ENCODE measurements at regions not wholly inside any gene's neighbourhood (a gene's known extent, or its start where the extent isn't known, plus 50 kb on each side); places are given as distances from the start of the nearest gene placed in this dataset.

DNA sequence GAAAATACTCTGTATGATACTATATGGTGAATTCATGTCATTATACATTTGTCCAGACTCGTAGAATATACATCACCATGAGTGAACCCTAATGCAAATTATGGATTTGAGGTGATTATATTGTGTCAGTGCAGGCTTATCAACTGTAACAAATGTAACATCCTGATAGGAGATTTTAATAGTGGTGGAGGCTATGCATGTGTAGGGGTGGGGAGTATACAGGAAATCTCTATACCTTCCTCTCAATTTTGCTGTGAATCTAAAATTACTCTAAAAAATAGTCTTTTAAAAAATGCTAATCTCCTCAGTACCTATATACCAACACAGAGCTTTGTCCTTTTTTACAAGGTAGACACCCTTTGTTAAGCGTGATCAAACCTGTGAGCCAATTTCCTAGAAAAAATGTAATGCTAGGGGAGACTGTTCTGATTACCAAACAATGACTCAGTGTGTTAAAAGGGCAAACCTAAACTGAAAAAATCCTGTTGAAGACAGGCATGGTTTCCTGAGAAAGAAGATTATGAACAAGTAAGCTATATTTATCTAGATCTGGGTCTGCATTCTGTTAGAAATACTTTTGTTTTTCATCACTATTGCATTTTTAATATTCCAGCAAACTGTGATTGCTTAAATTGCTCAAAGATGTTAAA, 170.9 kb downstream of the DUSP6 start:
- no peak for DNase-seq

DNA sequence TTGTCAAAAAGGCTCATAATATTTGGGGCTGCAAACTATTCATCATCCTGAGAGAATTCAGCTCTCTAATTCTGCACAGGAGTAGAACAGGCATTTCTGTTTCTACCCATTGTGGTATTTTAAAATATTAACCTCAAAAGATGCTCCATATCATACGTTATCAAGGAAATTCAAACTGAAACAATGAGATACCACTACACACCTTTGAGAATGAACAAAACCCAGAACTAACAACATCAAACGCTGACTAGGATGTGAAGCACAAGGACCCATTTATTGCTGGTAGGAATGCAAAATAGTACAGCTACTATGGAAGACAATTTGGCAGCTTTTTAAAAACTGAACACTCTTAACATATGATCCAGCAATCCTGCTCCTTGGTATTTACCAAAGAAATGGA, 171.8 kb downstream of the DUSP6 start:
- DNase-seq = no peak

DNA sequence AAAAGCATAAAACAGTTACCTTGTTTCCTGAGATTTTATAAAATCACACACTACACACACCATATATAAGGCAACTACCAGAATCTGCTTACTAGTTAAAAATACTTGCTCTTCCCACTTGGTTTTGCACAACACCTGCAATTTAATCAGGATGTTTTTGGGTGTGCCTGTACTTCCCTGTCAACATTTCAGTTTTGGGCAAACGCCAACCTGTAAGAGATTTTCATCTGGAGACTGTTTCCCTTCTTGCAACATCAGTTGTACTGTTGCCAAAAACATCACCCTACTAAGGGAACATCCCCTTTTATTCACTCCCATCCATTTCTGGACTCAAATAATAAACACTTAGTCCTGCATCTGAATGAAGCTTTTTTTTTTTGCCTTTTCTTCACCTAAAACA, 172.3 kb downstream of the DUSP6 start:
- DNase-seq = peak; percentile 23

DNA sequence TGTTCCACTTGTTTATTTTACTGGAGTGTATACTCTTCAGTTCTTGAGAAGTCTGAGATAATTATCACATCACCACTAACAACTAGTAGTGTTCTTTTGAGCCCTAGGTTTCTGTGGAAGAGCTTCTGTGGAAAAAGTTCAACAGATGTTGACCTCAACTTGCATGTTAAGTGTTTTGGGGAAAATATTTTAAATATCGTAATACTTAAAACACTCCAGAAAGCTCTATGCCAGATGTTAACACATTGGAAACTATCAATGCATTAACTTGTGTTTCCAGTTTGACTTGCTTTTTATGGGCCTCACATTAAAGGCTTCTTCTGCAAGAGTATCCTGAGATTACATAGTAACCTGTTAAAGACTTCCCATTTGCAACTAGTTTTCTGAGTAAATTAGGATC, 173.1 kb downstream of the DUSP6 start:
- DNase-seq = no peak

DNA sequence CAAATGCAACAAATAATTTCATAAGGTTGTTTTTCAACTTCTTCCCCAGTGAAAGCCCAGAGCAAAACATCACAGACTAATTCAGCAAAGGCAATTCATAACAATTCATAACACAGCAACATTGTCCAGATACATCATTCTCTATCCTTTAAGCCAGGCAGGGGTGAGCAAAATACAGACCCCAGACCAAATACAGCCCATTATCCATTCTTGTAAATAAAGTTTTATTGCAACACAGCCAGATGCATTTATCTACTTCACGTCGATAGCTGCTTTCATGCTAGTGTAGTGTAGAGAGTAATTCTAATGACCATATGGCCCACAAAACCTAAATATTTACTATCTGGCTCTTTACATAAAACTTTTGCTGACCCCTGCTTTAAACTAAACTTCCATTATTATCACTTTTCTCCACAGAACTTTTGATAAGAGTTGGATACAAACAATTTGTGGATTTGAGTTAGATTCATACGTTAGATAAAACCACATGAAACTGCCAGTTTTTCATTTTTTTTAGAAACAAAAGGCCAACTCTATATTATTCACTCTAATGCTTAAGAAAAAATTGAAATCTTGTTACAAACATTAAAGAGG, 174.4 kb downstream of the DUSP6 start:
- no peak for DNase-seq

DNA sequence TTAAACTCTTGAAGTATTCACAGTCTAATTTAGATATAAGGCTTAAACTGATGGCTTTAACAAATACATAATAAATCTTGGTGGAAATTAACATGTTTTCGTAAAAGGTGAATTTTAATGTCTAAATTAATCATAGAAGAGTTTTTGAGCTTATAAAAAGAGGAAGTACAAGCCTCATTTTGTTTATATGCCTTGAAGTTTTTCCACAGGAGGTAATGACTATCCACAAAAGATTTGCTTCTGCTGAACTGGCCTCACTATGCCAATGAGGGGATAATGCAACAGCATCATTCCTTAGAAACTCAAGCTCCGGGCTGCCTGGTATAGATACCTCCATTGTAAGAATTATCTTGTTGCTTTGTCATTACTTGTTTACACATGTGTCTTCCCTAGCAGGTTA, 175.6 kb downstream of the DUSP6 start:
- DNase-seq = no peak

DNA sequence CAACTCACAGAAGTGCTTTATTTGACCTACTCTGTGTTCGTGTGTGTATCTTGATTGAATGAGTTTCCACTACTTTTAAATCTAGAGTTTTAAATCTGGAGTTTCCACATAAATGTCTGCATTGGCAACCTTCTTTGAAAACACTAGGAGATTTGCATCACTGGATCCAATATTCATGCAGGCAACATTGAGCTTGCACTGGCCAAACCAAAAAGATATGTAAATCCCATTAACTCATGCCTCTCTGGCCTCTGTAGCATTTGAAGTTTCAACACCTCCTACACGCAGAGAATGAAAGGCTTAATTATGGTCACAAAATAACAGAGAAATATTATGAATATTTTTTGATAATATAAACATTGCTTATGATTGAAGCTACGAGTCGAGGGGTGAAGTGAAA, 178.6 kb downstream of the DUSP6 start:
- DNase-seq = no peak

DNA sequence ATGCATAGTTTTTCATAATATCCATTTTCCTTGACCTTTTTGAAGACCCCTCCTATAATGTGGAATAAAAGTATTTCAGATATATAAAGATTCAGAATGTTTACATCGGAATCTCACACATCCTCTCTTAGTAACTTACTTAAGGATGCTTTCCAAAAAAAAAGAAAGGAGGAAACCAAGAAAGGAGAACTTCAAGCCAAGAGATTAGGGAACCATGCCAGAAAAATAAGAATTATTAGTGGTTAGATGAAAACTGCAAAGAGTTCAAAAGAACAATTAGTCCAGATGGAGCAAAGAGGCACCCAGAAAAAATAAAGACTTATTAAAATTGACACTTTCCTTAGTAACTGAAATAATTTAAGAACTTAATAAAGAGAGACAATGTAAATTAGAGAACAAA, 179.2 kb downstream of the DUSP6 start:
- DNase-seq = no peak

DNA sequence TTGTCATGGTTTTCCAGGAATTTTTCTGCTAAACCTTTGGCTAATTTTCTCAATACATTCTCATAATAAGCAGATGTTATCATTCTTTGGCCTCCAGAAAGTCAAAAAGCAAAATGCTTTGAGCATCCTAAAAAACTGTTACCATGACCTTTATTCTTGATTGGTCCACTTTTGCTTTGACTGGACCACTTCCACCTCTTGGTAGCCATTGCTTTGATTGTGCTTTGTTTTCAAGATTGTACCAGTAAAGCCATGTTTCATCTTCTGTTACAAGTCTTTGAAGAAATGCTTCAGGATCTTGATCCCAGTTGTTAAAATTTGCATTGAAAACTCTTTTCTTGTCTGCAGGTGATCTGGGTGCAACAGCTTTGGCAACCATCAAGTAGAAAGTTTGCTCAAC, 180.1 kb downstream of the DUSP6 start:
- no peak for DNase-seq

DNA sequence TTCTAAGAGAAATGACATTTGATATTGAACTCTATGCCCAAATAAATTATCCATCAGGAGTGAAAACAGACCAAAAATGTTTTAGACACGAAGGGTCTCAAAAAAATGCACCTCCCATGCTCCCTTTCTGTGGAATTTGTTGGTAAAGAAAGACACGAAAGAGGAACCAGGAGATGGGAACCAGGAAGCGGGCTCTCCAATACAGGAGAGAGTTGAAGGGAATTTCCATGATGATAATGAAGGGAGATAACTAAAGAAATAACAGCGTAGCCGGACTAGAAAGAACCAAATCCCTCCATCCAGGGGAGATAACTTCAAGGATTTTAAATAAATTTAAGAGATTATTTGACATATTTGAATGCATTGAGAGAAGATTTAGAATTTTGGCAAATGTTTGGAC, 183.0 kb downstream of the DUSP6 start:
- no peak for DNase-seq

DNA sequence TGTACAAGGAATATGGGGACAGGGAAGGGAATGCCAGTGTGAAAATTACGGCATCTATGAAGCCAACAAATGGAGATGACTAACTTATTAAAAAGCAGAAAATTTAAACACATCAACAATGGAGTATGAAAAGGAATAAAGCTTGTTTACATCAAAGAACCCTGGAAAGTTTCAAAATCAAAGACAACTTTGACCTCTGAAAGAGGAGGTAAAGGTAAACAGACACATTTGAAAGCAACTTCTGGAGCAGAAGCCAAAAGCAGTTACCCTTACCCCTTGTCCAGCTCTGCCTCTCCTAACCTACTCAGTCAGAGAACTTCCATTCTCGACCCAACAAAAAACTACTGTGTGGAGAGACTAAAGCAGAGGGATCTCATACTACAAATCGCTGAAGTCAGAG, 184.3 kb downstream of the DUSP6 start:
- DNase-seq = no peak

DNA sequence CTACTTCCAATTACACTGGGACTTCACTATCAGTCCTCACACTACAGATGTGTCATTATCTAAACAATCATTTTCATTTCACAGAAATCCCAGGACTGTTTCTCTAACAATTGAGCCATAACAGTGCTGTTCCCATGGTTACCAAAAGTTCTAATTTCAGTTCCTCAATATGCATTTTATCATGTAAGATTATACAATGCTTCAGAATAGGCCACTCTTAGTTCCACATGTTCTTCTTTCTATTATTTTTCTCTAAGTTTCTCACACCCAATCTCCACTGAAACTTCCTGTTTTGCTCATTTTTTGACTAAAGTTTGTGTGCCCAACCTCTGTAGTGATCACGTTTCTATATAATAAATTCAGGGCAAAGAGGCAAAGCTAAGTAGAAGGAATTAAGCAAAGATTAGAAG, 185.8 kb downstream of the DUSP6 start:
- no peak for DNase-seq

DNA sequence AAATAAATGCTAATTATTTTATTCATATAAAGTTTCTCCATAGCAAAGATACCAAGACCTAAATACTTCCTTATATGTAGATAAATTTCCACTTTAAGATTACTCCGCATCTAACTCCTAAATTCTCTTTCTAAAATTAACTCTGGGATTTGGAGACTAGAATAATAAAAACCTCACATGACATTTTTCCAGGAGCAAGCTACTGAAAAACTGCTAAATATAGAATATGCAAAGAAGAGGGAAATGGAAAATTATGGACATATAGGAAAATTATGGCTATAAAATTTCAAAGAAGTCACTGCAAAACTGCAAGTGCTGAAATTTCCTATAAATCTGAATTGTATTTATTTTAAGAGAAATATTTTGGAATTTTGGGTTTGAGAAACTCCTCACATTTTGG, 186.2 kb downstream of the DUSP6 start:
- no peak for DNase-seq

DNA sequence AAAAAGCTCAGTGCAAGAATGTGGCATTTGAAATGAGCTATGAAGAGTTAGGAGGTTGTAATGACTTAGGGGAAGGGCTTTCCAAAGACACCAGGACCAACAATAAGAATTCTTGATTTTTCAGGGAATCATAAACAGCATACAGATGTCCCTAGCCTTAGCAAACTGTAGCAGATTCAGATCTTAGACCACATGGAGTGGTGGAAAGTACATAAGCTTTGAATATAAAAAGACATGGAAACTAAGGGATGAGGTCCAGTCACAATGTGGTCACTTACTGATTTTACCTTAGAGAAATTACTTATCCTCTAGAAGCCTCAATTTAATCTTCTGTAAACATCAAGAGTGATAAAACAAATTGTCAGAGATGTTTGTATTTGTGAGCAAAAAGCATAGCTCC, 186.6 kb downstream of the DUSP6 start:
- DNase-seq = no peak

DNA sequence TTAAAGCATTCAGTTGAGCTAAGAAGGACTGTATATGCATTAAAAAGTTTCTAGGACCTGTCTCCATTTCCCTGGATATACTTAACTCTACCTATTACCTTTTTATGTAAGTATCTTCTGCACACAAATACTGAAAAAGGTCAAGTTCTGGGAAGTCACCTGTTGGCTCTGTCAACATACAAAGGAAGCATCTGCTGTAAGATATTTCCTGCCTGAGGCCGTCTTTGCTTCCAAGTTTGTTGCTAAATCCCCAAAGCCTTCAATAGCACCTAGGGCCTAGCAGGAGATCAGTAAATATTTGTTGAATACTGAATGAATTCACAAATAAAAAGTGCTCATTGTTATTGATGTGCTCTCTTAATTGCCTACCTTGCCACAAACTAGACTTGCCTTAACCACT, 188.4 kb downstream of the DUSP6 start:
- no peak for DNase-seq

DNA sequence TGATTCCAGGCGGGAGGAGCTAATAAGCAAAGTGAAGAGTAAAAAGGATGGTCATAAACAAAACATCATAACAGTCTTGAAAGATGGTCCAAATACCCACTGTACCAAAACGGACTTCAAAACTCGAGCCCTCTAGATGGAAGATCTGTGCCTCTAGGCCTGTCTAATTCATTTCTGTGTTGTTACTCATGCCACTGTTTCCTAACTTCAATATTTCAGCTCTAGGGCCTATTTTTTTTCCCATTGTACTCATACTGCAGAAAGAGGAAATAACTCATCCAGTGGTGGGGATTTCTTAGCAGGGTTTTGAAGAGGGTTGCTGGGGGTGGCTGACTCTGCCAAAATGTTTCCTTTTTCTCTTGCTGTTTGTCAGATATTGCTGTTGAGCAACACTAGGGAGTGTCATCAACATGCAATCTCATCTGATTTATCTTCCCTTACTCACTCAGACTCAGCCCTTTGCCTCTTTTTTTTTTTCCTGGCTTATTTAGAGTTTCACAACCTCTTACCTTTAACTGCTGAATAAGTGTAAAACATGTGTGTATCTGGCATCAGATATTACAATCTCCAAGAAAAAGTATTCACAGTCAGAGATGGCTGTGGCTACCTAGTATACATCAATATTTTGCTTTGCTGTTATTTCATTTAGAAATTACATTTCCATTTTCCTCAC, 189.6 kb downstream of the DUSP6 start:
- DNase-seq = no peak

DNA sequence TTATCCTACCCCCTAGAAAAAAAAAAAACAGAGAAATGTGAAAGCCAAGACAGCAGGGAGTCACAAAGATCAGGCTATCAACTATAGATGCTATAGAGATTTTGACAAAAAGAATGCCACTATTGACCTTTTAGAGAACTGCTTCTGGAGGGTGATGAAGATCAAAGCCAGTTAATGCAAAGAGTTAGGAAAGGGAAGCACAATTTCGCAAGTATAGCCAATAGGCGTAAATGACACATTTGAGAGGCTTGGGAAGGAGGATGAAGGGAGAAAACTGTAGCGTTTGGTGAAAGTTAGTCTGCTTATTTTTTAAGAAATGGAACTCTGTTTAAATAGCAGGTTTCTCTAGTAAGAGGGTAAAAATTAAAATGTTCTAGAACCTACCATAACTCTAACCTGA, 190.7 kb downstream of the DUSP6 start:
- DNase-seq = no peak

DNA sequence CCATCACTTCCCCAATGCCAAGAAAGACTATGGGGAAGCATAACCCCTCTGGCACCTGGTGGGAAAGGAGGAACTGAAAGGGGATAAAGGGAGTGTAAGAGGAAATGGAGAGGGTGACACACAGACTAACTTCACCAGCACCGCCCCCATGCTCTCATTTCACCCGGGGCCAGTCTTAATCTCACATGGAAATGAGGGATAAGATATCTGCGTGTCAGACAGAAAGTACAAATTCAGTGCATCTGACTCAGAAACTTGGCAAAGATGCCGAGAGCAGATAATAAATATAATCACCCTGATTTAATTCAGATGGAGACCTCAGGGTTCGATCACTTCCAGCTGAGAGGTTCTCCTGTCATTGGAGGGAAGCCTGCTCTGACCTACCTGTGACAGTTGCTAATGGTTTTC, 191.6 kb downstream of the DUSP6 start:
- no peak for DNase-seq

DNA sequence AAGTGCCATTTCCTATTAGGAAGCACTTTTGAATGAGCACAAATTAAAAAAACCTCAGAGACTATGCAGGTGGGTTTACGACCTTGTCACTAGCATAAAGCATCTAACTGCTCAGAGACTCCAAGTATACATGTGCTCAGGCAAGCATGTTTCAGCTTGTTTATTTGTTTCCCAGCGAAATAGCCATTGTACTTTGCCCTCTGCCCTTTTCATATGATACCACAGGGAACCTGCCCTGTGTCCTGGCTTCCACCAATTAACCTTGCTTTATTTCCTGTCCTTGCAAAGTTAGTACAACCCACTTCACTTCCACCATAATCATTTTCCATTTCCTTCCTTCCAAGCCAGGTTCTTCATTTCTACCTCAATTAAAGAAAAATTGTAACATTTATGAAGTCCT, 194.9 kb downstream of the DUSP6 start:
- no peak for DNase-seq

DNA sequence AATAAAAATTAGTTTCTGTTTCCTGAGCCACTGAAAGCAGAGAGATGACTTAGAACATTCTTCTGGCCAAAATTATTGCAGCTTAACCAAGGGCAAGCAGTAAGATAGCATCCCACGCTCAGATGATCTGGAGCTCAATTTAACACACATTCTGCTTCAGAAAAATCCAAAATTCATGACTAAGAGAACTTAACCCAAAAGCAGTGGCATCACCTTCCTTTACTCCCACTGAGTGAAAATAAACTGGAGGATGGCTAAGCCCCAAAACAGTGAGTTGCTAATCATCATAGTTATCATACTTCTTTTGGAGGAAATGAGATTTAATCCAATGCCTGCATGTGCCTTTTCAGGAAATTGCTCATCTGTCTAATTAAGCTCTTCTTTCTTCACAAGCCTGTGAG, 195.4 kb downstream of the DUSP6 start:
- DNase-seq = no peak

DNA sequence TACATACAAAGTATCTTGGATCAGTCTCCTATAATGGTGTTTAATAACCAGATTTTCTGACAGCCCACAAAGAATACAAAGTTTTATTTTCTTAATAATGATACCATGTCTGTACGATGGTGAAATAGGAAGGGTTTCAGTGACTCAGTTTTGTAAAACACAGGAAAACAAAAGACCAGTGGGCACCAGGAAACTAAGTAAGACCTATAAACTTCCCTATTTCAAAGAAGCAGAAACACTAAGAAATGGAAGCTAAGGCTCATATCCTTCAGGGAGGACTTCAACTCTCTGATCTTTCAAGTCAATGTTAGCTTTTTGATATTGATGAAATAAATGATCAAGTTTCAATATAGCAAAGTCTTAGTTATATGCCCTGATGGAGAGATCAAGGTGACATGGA, 196.0 kb downstream of the DUSP6 start:
- no peak for DNase-seq

DNA sequence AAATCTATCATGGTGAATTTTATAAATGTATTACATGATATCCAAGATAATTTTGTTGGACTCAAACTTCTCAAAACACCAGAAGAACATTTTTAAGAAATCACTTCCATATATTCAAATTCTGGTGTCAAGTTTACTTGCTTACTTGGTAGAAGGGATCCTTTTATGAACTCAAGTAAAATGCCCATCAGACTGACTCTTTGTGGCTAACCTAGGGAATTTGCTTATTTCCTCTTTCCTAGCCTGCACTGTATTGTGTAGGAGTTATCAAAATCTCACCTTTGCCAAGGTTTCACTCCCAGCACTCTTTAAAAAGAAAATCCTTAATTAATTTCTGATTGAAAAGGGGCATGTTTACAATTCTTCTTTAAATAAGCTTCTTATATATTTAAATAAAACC, 196.5 kb downstream of the DUSP6 start:
- DNase-seq = no peak

DNA sequence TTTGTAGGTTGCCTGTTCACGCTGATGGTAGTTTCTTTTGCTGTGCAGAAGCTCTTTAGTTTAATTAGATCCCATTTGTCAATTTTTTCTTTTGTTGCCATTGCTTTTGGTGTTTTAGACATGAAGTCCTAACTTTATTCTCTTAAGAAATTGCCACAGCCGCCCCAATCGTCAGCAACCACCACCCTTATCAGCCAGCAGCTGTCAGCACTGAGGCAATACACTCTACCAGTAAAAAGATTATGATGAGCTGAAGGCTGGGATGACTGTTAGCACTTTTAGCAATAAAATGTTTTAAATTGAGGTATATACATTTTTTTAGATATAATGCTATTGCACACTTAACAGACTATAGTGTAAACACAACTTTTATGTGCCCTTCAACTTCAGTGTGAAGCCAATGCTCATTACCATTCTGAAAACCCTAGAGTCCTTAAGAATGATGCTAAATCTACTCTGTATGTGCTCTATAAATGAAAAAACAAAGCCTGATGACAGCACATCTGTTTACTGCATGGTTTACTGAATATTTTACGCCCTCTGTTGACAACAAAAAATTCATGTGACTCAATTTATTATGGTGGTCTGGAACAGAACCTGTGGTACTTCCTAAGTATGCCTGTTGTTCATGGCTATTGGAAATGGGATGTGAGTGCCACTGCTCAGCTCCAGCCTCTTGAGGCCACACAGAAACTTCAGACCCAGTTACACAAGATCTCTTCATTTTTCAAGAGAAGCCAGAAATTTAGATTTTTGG, 197.4 kb downstream of the DUSP6 start:
- no peak for DNase-seq

DNA sequence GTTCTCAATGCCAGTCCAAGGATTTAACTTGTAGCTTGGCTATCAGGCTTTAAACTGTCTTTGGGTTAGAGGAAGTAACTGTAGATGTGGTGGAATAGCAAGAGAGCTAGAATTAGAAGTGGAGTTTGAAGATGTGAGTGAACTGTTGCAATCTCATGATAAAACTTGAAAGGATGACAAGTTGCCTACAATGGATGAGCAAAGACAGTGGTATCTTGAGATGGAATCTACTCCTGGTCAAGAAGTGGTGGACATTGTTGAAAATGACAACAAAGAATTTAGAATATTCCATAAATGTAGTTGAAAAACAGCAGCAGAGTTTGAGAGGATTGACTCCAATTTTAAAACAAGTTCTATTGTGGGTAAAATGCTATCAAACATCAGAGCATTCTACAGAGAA, 199.0 kb downstream of the DUSP6 start:
- no peak for DNase-seq

Measured in SHP77 treated with DMSO at 0.1 percent for 48 hours (cell line).